HT-29 (cell line): ENCODE measurements at regions not wholly inside any gene's neighbourhood (a gene's known extent, or its start where the extent isn't known, plus 50 kb on each side); places are given as distances from the start of the nearest gene placed in this dataset.
"Not testable (repeated sequence)": the region's sequence is repeated elsewhere in the genome, so short reads cannot be mapped to it uniquely, and the experiment has no call there.

Source experiments
- DNase-seq: peaks from one replicate; pipeline ENCODE4 v3.0.0-alpha.2; 2015; ENCODE audit warnings: low spot score

DNA sequence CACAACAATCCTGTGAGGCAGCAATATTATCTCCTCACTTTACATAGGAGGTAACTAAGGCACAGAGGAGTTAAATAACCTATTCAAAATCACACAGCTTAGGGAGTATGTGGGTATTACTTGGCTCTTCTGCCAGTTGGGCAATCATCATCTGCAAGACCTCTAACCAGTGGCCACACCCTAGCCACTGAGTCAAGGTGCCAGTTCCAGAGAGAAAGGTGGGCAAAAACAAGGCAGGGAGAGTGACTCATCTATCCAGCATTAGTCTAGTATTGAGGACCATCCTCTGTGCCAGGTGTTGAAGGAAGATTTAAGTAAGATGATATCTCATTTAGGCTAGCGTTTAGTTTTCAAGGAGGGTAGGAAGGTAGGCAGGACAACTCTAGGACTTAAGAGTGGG lies 113.9 kb upstream of the EOLA2 start:
- no peak for DNase-seq

- DNase-seq: no peak
Observed at GRCh38 chrX:150058728-150059127, 120.4 kb upstream of the EOLA2 start.

DNA sequence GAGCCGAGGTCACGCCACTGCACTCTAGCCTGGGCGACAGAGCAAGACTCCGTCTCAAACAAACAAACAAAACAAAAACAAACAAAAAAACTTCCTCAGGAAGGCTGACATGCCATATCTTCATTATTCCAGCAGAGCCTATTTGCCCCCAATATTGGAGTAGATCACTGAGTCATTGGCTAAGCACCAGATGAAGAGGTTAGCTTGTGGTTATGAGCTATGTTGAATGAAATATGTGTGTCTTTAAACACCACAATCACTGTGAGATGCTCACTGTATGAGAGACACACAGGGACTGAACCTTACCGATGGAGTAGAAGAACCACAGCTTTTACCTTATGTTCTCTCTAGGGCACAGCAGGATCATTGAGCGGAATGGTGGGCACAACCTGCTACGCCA lies 122.1 kb upstream of the EOLA2 start:
- DNase-seq: no peak

- no peak for DNase-seq
Observed at GRCh38 chrX:150062292-150063137, 124.2 kb upstream of the EOLA2 start.

GRCh38 chrX:150063138-150063518 lies 124.8 kb upstream of the EOLA2 start:
- no peak for DNase-seq

GRCh38 chrX:150063674-150064073 lies 125.4 kb upstream of the EOLA2 start:
- DNase-seq: no peak

- no peak for DNase-seq
Observed at GRCh38 chrX:150074175-150074574, 135.9 kb upstream of the EOLA2 start.

DNA sequence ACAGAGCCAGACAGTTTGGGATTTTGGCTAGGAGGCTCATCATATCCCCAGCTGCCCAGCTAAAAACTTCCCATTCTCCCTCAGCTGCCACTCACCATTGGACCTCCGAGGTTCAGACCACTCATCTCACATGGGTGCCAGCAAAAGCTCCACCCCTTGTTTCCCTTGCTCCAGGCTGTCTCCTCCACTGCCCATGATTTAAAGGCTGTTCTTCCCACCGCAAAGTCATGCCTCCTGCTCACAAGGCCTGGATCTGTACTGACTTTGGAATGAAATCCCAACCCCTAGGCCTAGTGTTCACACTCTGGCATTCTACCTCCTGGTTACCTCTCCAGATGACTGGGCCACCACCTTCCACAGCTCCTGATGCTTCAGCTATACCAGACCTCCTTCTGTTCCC lies 142.2 kb upstream of the EOLA2 start:
- DNase-seq: no peak

DNA sequence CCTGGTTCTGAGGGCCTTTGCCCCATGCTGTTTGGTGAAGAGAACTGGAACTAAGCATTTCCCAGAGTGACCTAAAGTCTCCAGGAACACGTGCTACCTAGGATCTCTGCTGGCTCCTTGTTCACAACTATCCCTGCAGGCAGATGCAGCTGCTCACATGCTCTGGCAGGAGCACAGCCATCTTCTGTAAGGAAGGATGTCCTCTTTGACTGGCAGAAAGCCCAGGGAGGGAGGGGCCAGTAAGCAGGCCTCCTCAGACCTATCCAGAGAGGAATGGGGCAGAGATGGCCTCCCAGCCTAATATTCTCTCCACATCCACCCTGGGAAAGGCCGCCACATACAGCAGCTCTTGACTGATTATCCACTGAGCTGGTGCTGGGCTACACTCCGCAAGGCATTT lies 142.8 kb upstream of the EOLA2 start:
- DNase-seq: no peak

DNA sequence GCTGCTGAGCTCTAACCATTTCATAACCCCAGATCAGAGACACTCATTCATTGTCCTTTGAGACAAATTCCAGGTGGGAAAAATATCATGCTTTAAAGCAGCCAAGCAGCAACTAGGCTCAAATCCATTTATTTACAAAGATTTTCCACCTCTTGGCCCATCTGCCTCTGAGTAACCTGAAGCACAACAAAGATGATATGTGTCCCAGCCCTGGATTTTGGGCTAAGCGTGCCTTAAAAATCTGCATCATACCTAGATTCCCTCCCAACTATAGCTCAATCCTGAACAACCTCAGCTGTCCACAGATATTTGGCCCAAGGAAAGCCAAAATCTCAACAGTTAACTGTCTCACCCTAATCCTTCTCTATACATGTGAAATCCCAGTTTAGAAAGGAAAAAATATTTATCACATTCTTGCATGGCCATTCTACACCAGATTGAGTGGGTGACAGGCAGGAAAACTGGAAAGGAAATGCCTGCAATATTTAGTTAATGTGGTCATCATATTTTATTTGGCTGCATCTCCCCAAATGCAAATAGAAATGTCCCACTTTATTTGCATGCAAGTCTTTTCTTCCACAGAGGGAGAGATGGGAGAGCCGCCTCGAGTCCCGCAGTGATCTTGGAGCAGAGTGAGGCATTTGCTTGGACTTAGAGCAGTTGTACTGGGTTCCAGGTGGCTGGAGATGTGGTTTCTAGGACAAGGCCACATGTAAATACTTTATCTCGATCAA lies 146.4 kb upstream of the EOLA2 start:
- no peak for DNase-seq

DNA sequence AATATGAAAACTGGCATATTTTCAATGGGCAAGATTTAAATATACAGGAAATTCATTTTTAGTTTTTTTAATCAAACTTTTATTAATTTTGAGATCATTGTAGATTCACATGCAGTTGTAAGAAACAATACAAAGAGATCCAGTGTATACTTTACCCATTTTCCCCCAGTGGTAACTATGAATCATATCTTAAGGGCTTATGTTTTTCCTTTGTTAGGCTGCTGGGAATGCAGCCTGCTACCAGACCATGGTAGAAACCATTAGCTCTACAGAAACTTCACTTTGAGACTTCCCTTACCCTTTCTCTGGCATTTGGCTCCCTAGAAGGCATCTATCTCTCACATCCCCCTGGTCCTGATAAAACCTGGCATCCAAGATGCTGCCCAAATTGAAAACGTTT lies 147.6 kb upstream of the EOLA2 start:
- DNase-seq: no peak

DNA sequence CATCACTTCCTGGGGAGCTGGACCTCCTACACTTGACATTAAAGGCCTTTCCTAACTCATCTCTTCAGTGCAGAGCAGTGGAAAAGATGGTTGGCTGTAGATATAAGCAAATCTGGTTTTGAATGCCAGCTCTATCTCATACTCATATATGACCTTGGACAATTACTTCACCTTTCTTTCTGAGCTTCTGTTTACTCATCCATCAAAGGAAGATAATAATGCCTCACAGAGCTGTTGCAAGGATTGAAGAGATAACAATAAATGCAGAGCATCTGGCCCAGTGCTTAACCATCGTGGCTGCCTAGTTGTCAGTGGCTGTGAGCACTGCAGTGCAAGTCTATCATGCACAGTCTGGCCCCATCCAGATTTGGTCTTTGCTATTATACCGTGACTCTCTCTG lies 148.1 kb upstream of the EOLA2 start:
- DNase-seq: no peak

GRCh38 chrX:150087612-150088011 lies 149.3 kb upstream of the EOLA2 start:
- DNase-seq: no peak

- no peak for DNase-seq
Observed at GRCh38 chrX:150088042-150088441, 149.8 kb upstream of the EOLA2 start.

DNA sequence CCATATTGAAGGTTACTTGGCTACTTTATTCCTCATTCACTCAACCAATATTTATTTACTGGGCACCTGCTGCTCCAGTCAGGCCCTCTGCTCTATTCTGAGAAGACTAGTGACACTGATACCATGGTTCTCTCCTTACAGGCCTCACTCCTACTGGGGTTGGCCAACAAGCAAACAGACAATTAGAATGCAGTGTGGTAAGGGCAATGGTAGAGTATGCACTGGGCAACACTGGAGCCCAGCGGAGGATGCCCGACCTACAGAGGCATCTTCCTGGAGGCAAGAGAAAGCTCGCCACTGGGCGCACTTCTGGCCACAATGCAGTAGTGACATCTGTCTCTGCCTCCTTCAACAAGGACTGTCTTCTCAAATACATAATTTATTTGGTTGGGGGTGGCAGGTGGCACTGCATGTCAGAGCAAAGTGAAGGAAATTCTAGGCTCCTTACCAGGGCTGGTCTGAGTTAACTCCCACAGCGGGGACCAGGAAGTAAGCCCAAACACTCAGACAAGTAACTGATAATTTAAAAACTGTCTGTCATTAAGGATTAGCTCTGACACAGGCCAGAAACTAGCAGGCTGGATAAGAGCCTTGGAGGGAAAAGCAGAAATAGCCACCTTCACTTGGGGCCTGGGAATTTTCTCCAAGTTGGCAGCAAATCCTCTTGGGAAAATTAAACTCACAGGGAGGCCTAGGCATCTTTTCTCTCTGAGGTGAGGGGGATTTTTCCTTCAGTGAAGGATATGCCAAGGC lies 150.7 kb upstream of the EOLA2 start:
- DNase-seq: no peak

DNA sequence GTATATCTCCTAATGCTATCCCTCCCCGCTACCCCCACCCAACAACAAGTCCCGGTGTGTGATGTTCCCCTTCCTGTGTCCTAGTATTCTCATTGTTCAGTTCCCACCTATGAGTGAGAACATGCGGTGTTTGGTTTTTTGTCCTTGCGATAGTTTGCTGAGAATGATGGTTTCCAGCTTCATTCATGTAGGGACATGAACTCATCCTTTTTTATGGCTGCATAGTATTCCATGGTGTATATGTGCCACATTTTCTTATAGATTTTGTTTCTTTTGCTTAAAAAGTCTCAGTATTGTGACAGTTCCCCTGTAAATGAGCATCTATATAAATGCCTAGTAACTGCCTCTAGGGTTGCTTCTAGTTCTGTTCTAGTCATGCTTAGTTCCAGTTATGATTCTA lies 153.0 kb upstream of the EOLA2 start:
- DNase-seq: not testable (repeated sequence)

DNA sequence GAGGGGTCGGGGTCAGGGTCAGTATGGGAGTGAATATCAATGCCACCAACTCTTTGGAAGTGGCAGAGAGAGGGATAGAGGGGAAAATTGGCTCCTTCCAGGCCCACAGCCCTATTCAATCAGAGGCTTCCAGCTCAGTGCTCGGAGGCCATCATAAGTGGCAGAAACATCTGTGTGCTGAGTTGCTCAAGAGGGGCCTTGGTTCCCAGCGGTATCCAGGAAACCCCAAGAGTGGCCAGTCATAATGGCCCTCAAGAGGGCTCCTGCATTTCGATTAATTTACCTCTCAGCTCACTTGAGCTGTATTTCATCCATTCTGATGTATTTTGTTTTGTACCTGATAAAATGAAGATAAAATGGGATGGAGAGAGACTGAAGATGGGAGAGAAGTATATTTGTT lies 154.3 kb upstream of the EOLA2 start:
- DNase-seq: no peak

DNA sequence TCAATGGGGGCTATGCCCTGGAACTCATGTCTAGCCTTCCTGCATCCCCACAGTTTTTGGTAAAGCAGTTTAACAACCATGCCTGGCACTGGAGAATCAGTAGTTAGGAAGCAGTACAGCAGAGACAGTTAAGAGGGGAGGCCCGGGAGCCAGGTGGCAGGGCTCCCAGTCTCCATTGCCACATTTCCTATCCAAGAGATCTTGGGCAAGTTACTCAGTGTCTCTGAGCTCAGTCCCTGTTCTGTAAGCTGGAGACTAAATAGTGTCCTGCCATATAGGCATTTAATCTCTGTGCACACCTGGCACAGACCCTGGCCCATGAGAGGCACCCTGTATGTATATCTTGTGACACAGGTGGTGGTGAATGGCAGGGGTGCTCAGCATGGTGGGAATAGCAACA lies 156.1 kb upstream of the EOLA2 start:
- no peak for DNase-seq

GRCh38 chrX:150094996-150095395 lies 156.7 kb upstream of the EOLA2 start:
- no peak for DNase-seq

DNA sequence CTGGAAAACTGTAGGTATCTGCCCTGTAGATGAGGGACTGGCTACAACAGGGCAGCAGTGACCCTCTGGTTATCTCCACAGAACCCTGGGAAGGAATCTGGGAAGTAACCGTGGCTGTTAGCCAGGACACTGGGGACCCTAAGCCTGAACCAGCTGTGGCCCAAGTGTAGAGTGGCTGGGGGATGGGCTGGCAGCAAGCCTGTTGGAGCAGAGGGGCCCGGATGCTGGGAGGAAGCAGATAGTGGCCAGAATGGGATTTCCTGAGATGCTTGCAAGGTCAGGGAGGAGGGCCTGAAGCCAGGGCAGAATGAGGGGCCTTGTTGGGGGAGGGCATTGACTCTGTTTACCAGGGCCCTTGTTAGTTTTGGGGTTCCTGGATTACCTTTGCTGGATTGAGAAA lies 161.0 kb upstream of the EOLA2 start:
- no peak for DNase-seq

GRCh38 chrX:150100261-150100660 lies 162.0 kb upstream of the EOLA2 start:
- DNase-seq: no peak

DNA sequence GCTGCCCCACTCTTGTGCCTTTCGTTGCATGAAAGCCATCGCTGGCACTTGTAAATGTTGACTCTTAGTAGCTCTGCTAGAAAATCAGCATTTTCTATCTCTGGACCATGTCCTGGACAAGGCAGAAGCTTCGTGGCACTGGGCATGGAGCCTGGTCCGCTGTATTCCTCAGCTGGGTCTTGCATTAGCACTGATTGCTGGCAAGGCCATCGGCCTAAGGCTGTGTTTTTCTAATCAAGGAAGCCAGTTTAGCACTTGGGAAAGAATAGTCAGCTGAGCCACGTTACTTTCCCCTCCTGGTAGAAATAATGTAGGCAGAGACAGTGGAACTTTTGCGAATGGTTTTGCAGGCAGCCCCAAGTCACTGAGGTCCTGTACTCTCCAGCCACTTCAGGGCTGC lies 180.2 kb upstream of the EOLA2 start:
- no peak for DNase-seq

GRCh38 chrX:150119323-150119722 lies 181.0 kb upstream of the EOLA2 start:
- DNase-seq: no peak
